HepG2 (cell line): ENCODE measurements at regions not wholly inside any gene's neighbourhood (a gene's known extent, or its start where the extent isn't known, plus 50 kb on each side); places are given as distances from the start of the nearest gene placed in this dataset.

Experiments used
- ATAC-seq: fragments of 200-7000 bp; cut with Tn5 transposase; 3 replicates; pipeline ENCODE4 v1.9.1; 2020; ENCODE audit warnings: mild to moderate bottlenecking, moderate library complexity
- BruUV-seq: library from RNA; stranded (reverse); fragments of 400-500 nt; replicated peaks from 2 replicates; lab custom pipeline; 2021; lab: Mats Ljungman, UMichigan
- CTCF ChIA-PET: fragments of 300-600 bp; formaldehyde crosslinking; extraction: SDS; loops from one replicate; lab custom pipeline; 2021; ENCODE audit warnings: low total read pairs, inconsistent platforms, low intra/inter-chr PET ratio; lab: Yijun Ruan, JAX
- POLR2A ChIA-PET: fragments of 350-600 bp; sonication (Branson Sonifier 250); formaldehyde crosslinking; loops from one replicate; lab custom pipeline; 2020; ENCODE audit warnings: antibody characterized with exemption, inconsistent platforms; lab: Yijun Ruan, JAX
- DNase-seq: peaks from one replicate; pipeline ENCODE4 v3.0.0-alpha.2; 2015; ENCODE audit warnings: low spot score
- FAIRE-seq: peaks from 3 replicates; lab custom pipeline; 2011; peaks lifted over from hg19 to GRCh38; lab: Jason Lieb, UNC
- H2AFZ ChIP-seq: one replicate; pipeline ENCODE4 v1.6.1; 2011; ENCODE audit warnings: low read length, inconsistent platforms
- H3K27ac ChIP-seq: fragments of 300-600 bp; 3 replicates; pipeline ENCODE4 v1.8.0; 2011; ENCODE audit warnings: mixed run types, mild to moderate bottlenecking, mixed read lengths, low read length, inconsistent platforms; ENCODE audit not compliant: insufficient read depth; ENCODE audit errors: extremely low read length
- H3K27me3 ChIP-seq, 2 experiments: fragments of 200-600 bp in 1 of 2; 2 replicates in 1 of 2; 3 replicates in 1 of 2; pipeline versions ENCODE4 v1.6.0 to v1.8.0; 2011; ENCODE audit warnings: low read length in 2 of 2, mild to moderate bottlenecking in 2 of 2, moderate library complexity in 2 of 2, inconsistent platforms in 1 of 2; ENCODE audit not compliant: insufficient read depth in 2 of 2, control insufficient read depth in 1 of 2
- H3K36me3 ChIP-seq, 2 experiments: fragments of 200-600 bp in 1 of 2; replicated peaks in 1 of 2; 2 replicates in 1 of 2; 3 replicates in 1 of 2; pipeline versions ENCODE4 v1.5.1 to v1.8.0; 2011; ENCODE audit warnings: low read length in 2 of 2, inconsistent platforms in 1 of 2; ENCODE audit not compliant: insufficient read depth in 2 of 2, control insufficient read depth in 1 of 2
- H3K4me1 ChIP-seq: 2 replicates; pipeline ENCODE4 v1.5.1; 2012; ENCODE audit warnings: low read length, inconsistent platforms; ENCODE audit not compliant: insufficient read depth
- H3K4me2 ChIP-seq: 2 replicates; pipeline ENCODE4 v1.6.0; 2011; ENCODE audit warnings: low read depth, low read length, inconsistent platforms
- H3K4me3 ChIP-seq, 3 experiments: fragments of 200-600 bp in 1 of 3; sonication (generic), shearing (Covaris generic) in 1 of 3; replicated peaks in 1 of 3; 2 replicates each; pipeline ENCODE4 v1.5.1; 2011 to 2016; ENCODE audit warnings: low read length in 3 of 3, inconsistent platforms in 2 of 3, low read depth in 2 of 3, mild to moderate bottlenecking in 2 of 3, control low read depth in 1 of 3, mixed read lengths in 1 of 3; ENCODE audit not compliant: insufficient read depth in 1 of 3
- H3K79me2 ChIP-seq: one replicate; pipeline ENCODE4 v1.6.1; 2011; ENCODE audit warnings: low read length, inconsistent platforms; ENCODE audit not compliant: insufficient read depth
- H3K9ac ChIP-seq: 2 replicates; pipeline ENCODE4 v1.6.0; 2011; ENCODE audit warnings: mild to moderate bottlenecking, low read depth, low read length, inconsistent platforms; ENCODE audit not compliant: insufficient read depth
- H3K9me3 ChIP-seq: 2 replicates; pipeline ENCODE4 v1.5.1; 2012; ENCODE audit warnings: mild to moderate bottlenecking, low read length
- H4K20me1 ChIP-seq: 2 replicates; pipeline ENCODE4 v1.6.0; 2011; ENCODE audit warnings: inconsistent platforms, mild to moderate bottlenecking, low read length, moderate library complexity; ENCODE audit not compliant: insufficient read depth
- AGO2 ChIP-seq: fragments of 200-400 bp; formaldehyde crosslinking; optimal IDR thresholded peaks from 2 replicates; pipeline ENCODE3; 2017; ENCODE audit warnings: mild to moderate bottlenecking, low read depth, low read length, moderate library complexity
- ELF3 ChIP-seq: IDR thresholded peaks from 2 replicates; pipeline ENCODE4 v1.6.1; 2016; ENCODE audit warnings: missing genetic modification reagents, missing compliant biosample characterization
- ETV5 ChIP-seq: IDR thresholded peaks from 2 replicates; pipeline ENCODE4 v1.6.1; 2018; ENCODE audit warnings: missing biosample characterization, missing genetic modification reagents, inconsistent platforms, borderline replicate concordance
- GPN1 ChIP-seq: sonication (generic); formaldehyde crosslinking; IDR thresholded peaks from 2 replicates; pipeline ENCODE4 v1.5.1; 2020; ENCODE audit warnings: missing genetic modification reagents, borderline replicate concordance
- KLF11 ChIP-seq: IDR thresholded peaks from 2 replicates; pipeline ENCODE4 v1.6.1; 2016; ENCODE audit warnings: missing compliant biosample characterization
- MZF1 ChIP-seq: sonication (generic); formaldehyde crosslinking; IDR thresholded peaks from 2 replicates; pipeline ENCODE4 v1.8.1; 2023; ENCODE audit warnings: mild to moderate bottlenecking, missing genetic modification reagents, borderline replicate concordance
- PRMT3 ChIP-seq: sonication (generic); formaldehyde crosslinking; IDR thresholded peaks from 2 replicates; pipeline ENCODE4 v1.8.1; 2022; ENCODE audit warnings: low read depth, mild to moderate bottlenecking, moderate library complexity, missing genetic modification reagents, borderline replicate concordance
- RNF2 ChIP-seq: fragments of 450-650 bp; conservative IDR thresholded peaks from 2 replicates; pipeline ENCODE4 v1.6.1; 2016; ENCODE audit warnings: low read depth
- TEAD2 ChIP-seq: sonication (generic); formaldehyde crosslinking; IDR thresholded peaks from 2 replicates; pipeline ENCODE4 v1.9.0; 2021; ENCODE audit warnings: missing genetic modification reagents
- WIZ ChIP-seq: sonication (generic); formaldehyde crosslinking; IDR thresholded peaks from 2 replicates; pipeline ENCODE4 v1.5.1; 2020; ENCODE audit warnings: mild to moderate bottlenecking, missing genetic modification reagents
- ZBTB21 ChIP-seq: sonication (generic); formaldehyde crosslinking; IDR thresholded peaks from 2 replicates; pipeline ENCODE4 v1.4.0; 2020; ENCODE audit warnings: missing genetic modification reagents
- ZFP36 ChIP-seq: fragments of 150-350 bp; IDR thresholded peaks from 2 replicates; pipeline ENCODE4 v1.6.1; 2018; ENCODE audit warnings: borderline replicate concordance, low read length, low read depth; ENCODE audit not compliant: partially characterized antibody
- ZNF24 ChIP-seq: fragments of 450-650 bp; IDR thresholded peaks from 2 replicates; pipeline ENCODE4 v1.6.1; 2017; ENCODE audit warnings: antibody characterized with exemption, mild to moderate bottlenecking
- ZNF451 ChIP-seq: sonication (generic); formaldehyde crosslinking; IDR thresholded peaks from 2 replicates; pipeline ENCODE4 v1.5.0; 2020; ENCODE audit warnings: mild to moderate bottlenecking, missing genetic modification reagents
- ZNF460 ChIP-seq: sonication (generic); formaldehyde crosslinking; IDR thresholded peaks from 2 replicates; pipeline ENCODE4 v1.5.1; 2020; ENCODE audit warnings: missing genetic modification reagents, mild to moderate bottlenecking, borderline replicate concordance
- ZNF577 ChIP-seq: sonication (generic); formaldehyde crosslinking; IDR thresholded peaks from 2 replicates; pipeline ENCODE4 v1.4.0; 2020; ENCODE audit warnings: mild to moderate bottlenecking, low read depth, missing genetic modification reagents, borderline replicate concordance
- ZNF605 ChIP-seq: sonication (generic); formaldehyde crosslinking; IDR thresholded peaks from 2 replicates; pipeline ENCODE4 v1.8.0; 2022; ENCODE audit warnings: mild to moderate bottlenecking, missing genetic modification reagents
- WGBS: methylation state at CpG from one replicate; pipeline ENCODE4 v1.1.6; 2017; ENCODE audit warnings: low lambda C conversion rate; 5-methylcytosine and 5-hydroxymethylcytosine counted together
- in situ Hi-C: cut with HindIII; loops from 2 replicates; pipeline ENCODE4 v1.10.0; 2017; ENCODE audit warnings: low pct_unique_long_range_greater_than_20kb; ENCODE audit not compliant: extremely low pct_ligation_motif_present
- intact Hi-C: fragments of 100-400 bp; cut with micrococcal nuclease; formaldehyde crosslinking; loops from one replicate; pipeline ENCODE4 v1.10.0; 2022; ENCODE audit not compliant: unreplicated experiment
- TF ChIP-seq, protein P1 (sequence below): sonication (generic); formaldehyde crosslinking; IDR thresholded peaks from 2 replicates; pipeline ENCODE4 v1.5.0; 2020; ENCODE audit warnings: mild to moderate bottlenecking, missing genetic modification reagents

DNA sequence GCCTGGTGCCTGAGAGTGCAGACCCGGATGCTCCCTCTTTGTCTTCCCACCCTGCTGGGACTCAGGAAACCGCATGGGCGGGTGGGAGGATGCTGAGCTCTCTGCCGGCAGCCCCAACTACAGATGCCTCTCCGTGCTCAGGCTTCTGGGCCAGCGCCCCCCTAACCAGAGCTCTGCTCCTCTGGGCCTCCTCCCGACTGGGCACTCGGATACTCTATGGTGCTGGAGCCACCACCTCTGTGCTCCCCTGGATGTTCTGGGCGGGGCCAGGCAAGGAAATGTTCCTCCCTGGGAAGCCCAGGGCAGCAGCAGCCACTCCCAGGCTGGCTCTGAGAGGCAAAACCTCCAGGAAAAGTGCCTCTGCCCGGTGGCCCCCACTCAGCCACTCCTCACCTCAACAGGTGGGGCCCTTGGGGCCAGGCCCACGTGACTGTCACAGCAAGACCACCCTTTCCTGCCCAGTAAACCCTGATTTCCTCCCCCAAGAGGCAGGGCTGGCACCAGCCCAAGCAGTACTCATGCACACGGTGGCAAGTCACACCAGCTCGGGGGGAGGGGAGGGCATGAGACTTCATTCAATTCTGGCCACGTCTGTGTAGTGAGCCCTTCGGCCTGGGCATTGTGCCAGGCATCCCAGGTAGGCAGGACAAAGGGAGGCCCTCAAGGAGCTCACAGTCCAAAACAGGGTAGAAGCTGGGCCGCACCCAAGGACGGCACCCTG lies 54.7 kb upstream of the TCF20 start:
- no TSS peak for BruUV-seq
- TF ChIP-seq WIZ (CRISPR knock-in tag) (no peak), ZBTB21 (CRISPR knock-in tag) (no peak), ELF3 (no peak), ZFP36 (no peak)
- TF ChIP-seq, protein P1, sequence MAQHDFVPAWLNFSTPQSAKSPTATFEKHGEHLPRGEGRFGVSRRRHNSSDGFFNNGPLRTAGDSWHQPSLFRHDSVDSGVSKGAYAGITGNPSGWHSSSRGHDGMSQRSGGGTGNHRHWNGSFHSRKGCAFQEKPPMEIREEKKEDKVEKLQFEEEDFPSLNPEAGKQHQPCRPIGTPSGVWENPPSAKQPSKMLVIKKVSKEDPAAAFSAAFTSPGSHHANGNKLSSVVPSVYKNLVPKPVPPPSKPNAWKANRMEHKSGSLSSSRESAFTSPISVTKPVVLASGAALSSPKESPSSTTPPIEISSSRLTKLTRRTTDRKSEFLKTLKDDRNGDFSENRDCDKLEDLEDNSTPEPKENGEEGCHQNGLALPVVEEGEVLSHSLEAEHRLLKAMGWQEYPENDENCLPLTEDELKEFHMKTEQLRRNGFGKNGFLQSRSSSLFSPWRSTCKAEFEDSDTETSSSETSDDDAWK = no peak
- in situ Hi-C loops = no loop called here

DNA sequence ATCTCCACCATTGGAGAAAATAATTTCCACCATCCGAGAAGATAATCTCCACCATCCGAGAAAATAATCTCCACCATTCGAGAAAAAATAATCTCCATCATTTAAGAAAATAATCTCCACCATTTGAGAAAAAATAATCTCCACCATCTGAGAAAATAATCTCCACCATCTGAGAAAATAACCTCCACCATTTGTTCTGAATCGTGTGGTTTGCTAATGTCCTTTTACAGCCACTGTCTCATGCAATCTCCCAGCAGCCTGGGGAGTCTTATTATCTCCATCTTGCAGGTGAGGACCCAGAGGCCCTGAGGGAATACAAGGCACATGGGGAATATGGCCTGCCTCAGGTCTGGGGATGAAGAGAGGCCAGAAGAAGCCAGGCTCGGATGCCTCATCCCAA lies 54.1 kb upstream of the TCF20 start:
- Histone ChIP-seq H3K36me3 (no peaks in the 10 kb centered on the region), H3K4me2 (no peak overlapping the region), H3K4me1 (no peaks in the 10 kb centered on the region; the same call in 1 of the 2 replicates), H3K9me3 (no peaks in the 10 kb centered on the region), H3K4me3 (no peak overlapping the region), H2AFZ (no peak overlapping the region), H3K27me3 (peaks cover 0 to 35% of the 10 kb centered on the region in 2 experiments; a peak in 3 of 5 replicates), H3K9ac (no peak overlapping the region), H3K79me2 (no peaks in the 10 kb centered on the region), H3K27ac (no peak overlapping the region), H4K20me1 (no peaks in the 10 kb centered on the region)
- in situ Hi-C loops = no loop called here
- ATAC-seq (no peak), FAIRE-seq (no peak), DNase-seq (no peak)
- ChIA-PET POLR2A (no interaction called here), CTCF (no interaction called here)
- WGBS = 52% methylated on average over 5 of the region's 5 CpGs
- BruUV-seq = no TSS peak
- intact Hi-C loops = no loop called here
- TF ChIP-seq KLF11 (CRISPR knock-in tag) (no peak), ETV5 (CRISPR knock-in tag) (no peak), AGO2 (no peak), ZNF460 (CRISPR knock-in tag) (no peak), TEAD2 (no peak), GPN1 (CRISPR knock-in tag) (no peak), RNF2 (no peak), ZNF451 (CRISPR knock-in tag) (no peak), ZNF577 (CRISPR knock-in tag) (no peak), MZF1 (CRISPR knock-in tag) (no peak), PRMT3 (CRISPR knock-in tag) (no peak), ZNF605 (CRISPR knock-in tag) (no peak), ZNF24 (no peak)

More for the DNA sequence above, 54.7 kb upstream of the TCF20 start:
- no peaks in the 10 kb centered on the region for H3K79me2 ChIP-seq
- intact Hi-C loops = no loop called here
- DNase-seq (no peak), ATAC-seq (no peak), FAIRE-seq (no peak)
- no peaks in the 10 kb centered on the region; the same call in 1 of the 2 replicates for H3K4me1 ChIP-seq
- H2AFZ ChIP-seq = no peak overlapping the region
- no peak overlapping the region for H3K27ac ChIP-seq
- no peaks in the 10 kb centered on the region for H4K20me1 ChIP-seq
- no peaks in the 10 kb centered on the region for H3K9me3 ChIP-seq
- H3K27me3 ChIP-seq = peaks cover 0 to 33% of the 10 kb centered on the region in 2 experiments; a peak in 3 of 5 replicates
- ChIA-PET CTCF (no interaction called here), POLR2A (no interaction called here)
- H3K4me2 ChIP-seq = no peak overlapping the region
- H3K4me3 ChIP-seq = no peak overlapping the region
- WGBS = 20% methylated on average over 1 of the region's 17 CpGs
- no peak overlapping the region for H3K9ac ChIP-seq
- H3K36me3 ChIP-seq = no peaks in the 10 kb centered on the region
